ENCODE measurements at regions not wholly inside any gene's neighbourhood (a gene's known extent, or its start where the extent isn't known, plus 50 kb on each side); places are given as distances from the start of the nearest gene placed in this dataset.

DNA sequence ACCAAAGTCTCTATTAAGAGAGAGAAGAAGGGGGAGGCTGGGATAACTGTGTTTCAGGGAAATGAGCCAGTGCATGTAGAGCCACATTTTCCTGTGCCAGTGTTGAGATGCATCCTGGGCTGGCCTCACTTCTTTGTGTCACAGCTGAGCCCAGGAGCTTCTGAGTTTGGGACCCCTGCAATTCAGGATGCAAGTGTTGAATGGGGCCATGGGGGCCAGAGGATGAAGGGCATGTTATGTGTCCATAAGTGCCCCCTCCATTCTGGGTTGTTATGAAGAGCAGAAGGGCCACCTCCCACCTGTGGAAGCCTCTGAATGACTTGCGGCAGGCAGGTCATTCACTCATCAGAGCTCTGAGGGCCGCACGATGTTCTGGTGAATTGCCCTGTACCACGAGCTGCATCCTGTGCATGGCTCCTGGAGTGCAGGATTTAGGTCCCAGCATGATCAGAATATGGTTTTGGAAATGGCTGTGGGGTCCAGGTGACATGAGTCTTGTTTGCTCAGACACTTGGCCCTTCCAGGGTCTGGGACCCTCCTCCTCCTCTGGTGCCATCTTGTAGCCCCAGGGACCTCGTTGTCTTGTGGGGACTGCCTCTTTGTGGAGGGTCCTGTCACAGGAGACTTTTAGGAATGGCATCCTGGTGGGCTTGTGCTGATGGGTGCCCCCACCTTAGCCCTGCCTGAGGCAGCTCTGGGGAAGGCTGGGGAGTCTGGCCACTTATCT lies 115.4 kb upstream of the PITX1 start:
- no peak for TF ChIP-seq POLR2AphosphoS5 (IDR thresholded peaks at IDR 0.05; ENCODE audit: borderline replicate concordance, low read depth, low read length)
- no peak for TF ChIP-seq EZH2 (IDR thresholded peaks at IDR 0.05)
- no peak for TF ChIP-seq FOXP2 (optimal IDR thresholded peaks at IDR 0.05; ENCODE audit: control extremely low read depth, extremely low read length, insufficient read depth)

Measured in SK-N-MC (cell line).